Loucy (cell line): ENCODE measurements at regions not wholly inside any gene's neighbourhood (a gene's known extent, or its start where the extent isn't known, plus 50 kb on each side); places are given as distances from the start of the nearest gene placed in this dataset.
A peak's percentile ranks its signal among the peaks of the same experiment; 100 is the strongest.
"Not testable (repeated sequence)": the region's sequence is repeated elsewhere in the genome, so short reads cannot be mapped to it uniquely, and the experiment has no call there.

Source experiments
- H2AFZ ChIP-seq: fragments of 200-600 bp; sonication (generic); 2 replicates; pipeline ENCODE4 v1.6.0; 2016; ENCODE audit warnings: antibody characterized with exemption, mild to moderate bottlenecking, low read length, moderate library complexity
- H3F3A ChIP-seq: fragments of 200-600 bp; 2 replicates; pipeline ENCODE4 v1.6.0; 2016; ENCODE audit warnings: antibody characterized with exemption, low read depth, mild to moderate bottlenecking
- H3K27me3 ChIP-seq: fragments of 200-600 bp; sonication (generic); 2 replicates; pipeline ENCODE4 v1.6.1; 2014; ENCODE audit warnings: low read length, mild to moderate bottlenecking; ENCODE audit not compliant: insufficient read depth, poor library complexity, severe bottlenecking
- H3K36me3 ChIP-seq: fragments of 200-600 bp; sonication (generic); 2 replicates; pipeline ENCODE4 v1.6.1; 2016; ENCODE audit warnings: low read length; ENCODE audit not compliant: insufficient read depth
- H3K4me1 ChIP-seq: fragments of 200-600 bp; sonication (generic); 2 replicates; pipeline ENCODE4 v1.5.1; 2014; ENCODE audit warnings: low read length, mild to moderate bottlenecking; ENCODE audit not compliant: insufficient read depth, poor library complexity, severe bottlenecking
- H3K4me2 ChIP-seq: fragments of 200-600 bp; sonication (generic); 2 replicates; pipeline ENCODE4 v1.6.0; 2014; ENCODE audit warnings: antibody characterized with exemption, low read length, low read depth, mild to moderate bottlenecking; ENCODE audit not compliant: poor library complexity, severe bottlenecking
- H3K4me3 ChIP-seq: fragments of 200-600 bp; sonication (generic); 2 replicates; pipeline ENCODE4 v1.5.1; 2014; ENCODE audit warnings: low read length, mild to moderate bottlenecking, mixed read lengths; ENCODE audit not compliant: poor library complexity, severe bottlenecking
- H3K79me2 ChIP-seq: fragments of 200-600 bp; sonication (generic); 2 replicates; pipeline ENCODE4 v1.6.1; 2014; ENCODE audit warnings: low read length; ENCODE audit not compliant: insufficient read depth
- H3K9ac ChIP-seq: fragments of 200-600 bp; sonication (generic); 2 replicates; pipeline ENCODE4 v1.6.0; 2014; ENCODE audit warnings: mild to moderate bottlenecking, low read depth, low read length, moderate library complexity; ENCODE audit not compliant: poor library complexity, severe bottlenecking
- H3K9me2 ChIP-seq: fragments of 200-600 bp; sonication (generic); replicated peaks from 2 replicates; pipeline ENCODE4 v1.6.1; 2016; ENCODE audit warnings: low read depth, low read length, mixed read lengths
- H3K9me3 ChIP-seq: fragments of 200-600 bp; sonication (generic); 2 replicates; pipeline ENCODE4 v1.6.1; 2014; ENCODE audit warnings: mild to moderate bottlenecking, antibody characterized with exemption, low read length, low read depth; ENCODE audit not compliant: insufficient read depth
- H4K20me1 ChIP-seq: fragments of 200-600 bp; sonication (generic); 2 replicates; pipeline ENCODE4 v1.6.0; 2014; ENCODE audit warnings: antibody characterized with exemption, low read length, mild to moderate bottlenecking; ENCODE audit not compliant: insufficient read depth, poor library complexity, severe bottlenecking
- EZH2phosphoT487 ChIP-seq: fragments of 200-600 bp; IDR thresholded peaks from 2 replicates; pipeline ENCODE4 v1.6.1; 2018; ENCODE audit warnings: antibody characterized with exemption, mild to moderate bottlenecking, moderate library complexity, borderline replicate concordance
- TF ChIP-seq, protein P1 (sequence below): fragments of 200-600 bp; sonication (generic); conservative IDR thresholded peaks from 2 replicates; pipeline ENCODE4 v1.5.1; 2014; ENCODE audit warnings: mild to moderate bottlenecking, antibody characterized with exemption, low read length

DNA sequence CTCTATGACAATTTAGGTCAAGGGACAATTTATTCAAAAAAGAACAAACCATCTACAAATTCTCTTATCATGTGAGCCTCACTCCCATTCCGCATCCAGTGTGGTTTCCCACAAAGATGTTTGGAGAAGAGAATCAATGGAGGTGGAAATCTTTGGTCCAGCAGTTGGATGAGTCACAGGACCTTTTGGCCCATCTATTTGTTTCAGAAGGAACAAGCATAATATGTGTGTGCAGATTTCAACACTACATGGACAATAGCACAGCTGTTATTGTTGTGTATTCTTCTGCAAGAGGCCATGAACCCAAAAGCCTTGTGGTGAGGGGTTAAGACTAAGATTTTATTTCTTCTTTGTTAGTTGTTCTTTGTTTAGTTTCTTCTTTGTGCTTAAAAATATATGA is 61.6 kb downstream of the OR10A6 start:
- H3K4me3 ChIP-seq = no peak overlapping the region
- H3K4me2 ChIP-seq = no peak overlapping the region
- H3K9me2 ChIP-seq = no peaks in the 10 kb centered on the region
- no peaks in the 10 kb centered on the region for H4K20me1 ChIP-seq
- TF ChIP-seq, protein P1, sequence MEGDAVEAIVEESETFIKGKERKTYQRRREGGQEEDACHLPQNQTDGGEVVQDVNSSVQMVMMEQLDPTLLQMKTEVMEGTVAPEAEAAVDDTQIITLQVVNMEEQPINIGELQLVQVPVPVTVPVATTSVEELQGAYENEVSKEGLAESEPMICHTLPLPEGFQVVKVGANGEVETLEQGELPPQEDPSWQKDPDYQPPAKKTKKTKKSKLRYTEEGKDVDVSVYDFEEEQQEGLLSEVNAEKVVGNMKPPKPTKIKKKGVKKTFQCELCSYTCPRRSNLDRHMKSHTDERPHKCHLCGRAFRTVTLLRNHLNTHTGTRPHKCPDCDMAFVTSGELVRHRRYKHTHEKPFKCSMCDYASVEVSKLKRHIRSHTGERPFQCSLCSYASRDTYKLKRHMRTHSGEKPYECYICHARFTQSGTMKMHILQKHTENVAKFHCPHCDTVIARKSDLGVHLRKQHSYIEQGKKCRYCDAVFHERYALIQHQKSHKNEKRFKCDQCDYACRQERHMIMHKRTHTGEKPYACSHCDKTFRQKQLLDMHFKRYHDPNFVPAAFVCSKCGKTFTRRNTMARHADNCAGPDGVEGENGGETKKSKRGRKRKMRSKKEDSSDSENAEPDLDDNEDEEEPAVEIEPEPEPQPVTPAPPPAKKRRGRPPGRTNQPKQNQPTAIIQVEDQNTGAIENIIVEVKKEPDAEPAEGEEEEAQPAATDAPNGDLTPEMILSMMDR = no peak
- TF ChIP-seq EZH2phosphoT487 = no peak
- no peaks in the 10 kb centered on the region for H3K27me3 ChIP-seq
- no peak overlapping the region for H2AFZ ChIP-seq
- no peaks in the 10 kb centered on the region for H3F3A ChIP-seq
- no peaks in the 10 kb centered on the region for H3K36me3 ChIP-seq
- H3K9ac ChIP-seq = no peak overlapping the region
- no peaks in the 10 kb centered on the region for H3K79me2 ChIP-seq
- H3K9me3 ChIP-seq = no peaks in the 10 kb centered on the region
- peaks cover 10% of the 10 kb centered on the region for H3K4me1 ChIP-seq

DNA sequence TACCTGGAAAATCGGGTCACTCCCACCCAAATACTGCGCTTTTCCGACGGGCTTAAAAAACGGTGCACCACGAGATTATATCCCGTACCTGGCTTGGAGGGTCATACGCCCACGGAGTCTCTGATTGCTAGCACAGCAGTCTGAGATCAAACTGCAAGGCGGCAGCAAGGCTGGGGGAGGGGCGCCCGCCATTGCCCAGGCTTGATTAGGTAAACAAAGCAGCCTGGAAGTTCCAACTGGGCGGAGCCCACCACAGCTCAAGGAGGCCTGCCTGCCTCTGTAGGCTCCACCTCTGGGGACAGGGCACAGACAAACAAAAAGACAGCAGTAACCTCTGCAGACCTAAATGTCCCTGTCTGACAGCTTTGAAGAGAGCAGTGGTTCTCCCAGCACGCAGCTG is 64.5 kb upstream of the OR5P2 start:
- not testable (repeated sequence) for H3F3A ChIP-seq, H3K9me2 ChIP-seq, H3K79me2 ChIP-seq, H3K9ac ChIP-seq, H3K36me3 ChIP-seq, H3K4me1 ChIP-seq, H3K9me3 ChIP-seq, H3K27me3 ChIP-seq, H2AFZ ChIP-seq, H3K4me2 ChIP-seq, H3K4me3 ChIP-seq, H4K20me1 ChIP-seq

DNA sequence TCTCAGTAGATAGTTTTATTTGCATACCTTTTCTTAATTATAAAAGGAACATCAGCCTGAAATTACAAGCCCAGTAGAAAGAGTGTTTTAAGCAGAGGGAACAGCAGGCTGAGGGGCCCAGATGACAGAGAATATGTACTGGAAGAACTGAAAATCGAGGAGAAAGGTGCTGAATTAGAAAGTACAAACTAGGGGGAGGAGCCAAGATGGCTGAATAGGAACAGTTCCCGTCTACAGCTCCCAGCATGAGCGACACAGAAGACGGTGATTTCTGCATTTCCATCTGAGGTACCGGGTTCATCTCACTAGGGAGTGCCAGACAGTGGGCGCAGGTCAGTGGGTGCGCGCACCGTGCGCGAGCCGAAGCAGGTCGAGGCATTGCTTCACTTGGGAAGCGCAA is 64.1 kb upstream of the OR5P2 start:
- H3K9me3 ChIP-seq, H3K79me2 ChIP-seq, H3K4me3 ChIP-seq, H3K9ac ChIP-seq, H3K4me2 ChIP-seq, H3K27me3 ChIP-seq, H3K4me1 ChIP-seq, H3K36me3 ChIP-seq, H3K9me2 ChIP-seq, H3F3A ChIP-seq, H4K20me1 ChIP-seq: not testable (repeated sequence)
- H2AFZ ChIP-seq = peak overlapping the region; percentile 73; the same call in 1 of the 2 replicates

DNA sequence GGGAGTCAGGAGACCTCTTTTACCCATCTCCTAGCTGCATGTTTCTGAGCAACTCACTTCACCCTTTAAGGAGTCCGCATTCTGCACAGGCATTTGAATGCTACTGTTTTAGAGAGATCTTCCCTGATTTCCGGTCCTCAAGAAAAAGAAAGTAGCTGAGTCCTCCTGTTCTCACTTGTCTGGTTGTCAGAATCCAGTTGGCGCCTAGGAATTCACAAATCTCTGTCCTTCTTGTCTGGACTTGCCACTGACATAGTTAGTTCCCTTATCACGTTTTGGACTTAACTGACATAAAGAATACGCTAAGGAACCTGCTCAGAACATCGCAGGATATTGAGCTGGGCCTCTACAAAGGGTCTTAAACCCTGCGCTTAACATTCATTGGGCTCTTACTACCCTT is 61.3 kb upstream of the OR5P2 start:
- H3K79me2 ChIP-seq = no peaks in the 10 kb centered on the region
- no peak overlapping the region for H2AFZ ChIP-seq
- peaks cover 5% of the 10 kb centered on the region for H3K4me1 ChIP-seq
- no peaks in the 10 kb centered on the region for H3K9me2 ChIP-seq
- H3K27me3 ChIP-seq = no peaks in the 10 kb centered on the region
- H3K36me3 ChIP-seq = no peaks in the 10 kb centered on the region
- no peaks in the 10 kb centered on the region for H3F3A ChIP-seq
- H3K9me3 ChIP-seq = no peaks in the 10 kb centered on the region
- H4K20me1 ChIP-seq = no peaks in the 10 kb centered on the region
- no peak overlapping the region for H3K4me2 ChIP-seq
- H3K4me3 ChIP-seq = no peak overlapping the region
- no peak for TF ChIP-seq EZH2phosphoT487
- TF ChIP-seq, protein P1 = no peak
- no peak overlapping the region for H3K9ac ChIP-seq
